GM19438 (cell line): ENCODE measurements at regions not wholly inside any gene's neighbourhood (a gene's known extent, or its start where the extent isn't known, plus 50 kb on each side); places are given as distances from the start of the nearest gene placed in this dataset.
"Not testable (repeated sequence)": the region's sequence is repeated elsewhere in the genome, so short reads cannot be mapped to it uniquely, and the experiment has no call there.

Source experiments
- ATAC-seq: cut with Tn5 transposase; IDR thresholded peaks from one replicate; pipeline ENCODE4 v1.9.1; 2021; ENCODE audit warnings: low read depth; ENCODE audit not compliant: unreplicated experiment

DNA sequence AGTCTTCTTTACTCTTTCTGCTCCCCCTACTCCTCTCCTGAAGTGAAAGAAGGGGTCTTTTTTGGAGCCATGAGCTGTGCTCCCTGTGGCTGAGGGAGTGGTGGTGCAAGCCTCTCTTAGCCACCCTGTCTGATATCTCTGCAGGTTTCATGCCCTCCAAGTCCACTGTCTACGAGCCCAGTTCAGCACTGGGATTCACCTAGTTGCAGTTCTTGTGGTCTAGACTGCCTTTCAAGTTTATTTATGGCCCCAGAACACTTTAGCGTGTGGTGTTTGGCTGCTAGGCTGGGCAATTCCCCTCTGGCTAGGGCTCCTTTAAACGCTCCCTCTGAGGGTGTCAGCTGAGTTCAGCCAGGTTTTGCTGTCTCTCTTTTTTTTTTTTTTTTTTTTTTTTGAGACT is 908.6 kb downstream of the TRHDE start:
- no peak for ATAC-seq

DNA sequence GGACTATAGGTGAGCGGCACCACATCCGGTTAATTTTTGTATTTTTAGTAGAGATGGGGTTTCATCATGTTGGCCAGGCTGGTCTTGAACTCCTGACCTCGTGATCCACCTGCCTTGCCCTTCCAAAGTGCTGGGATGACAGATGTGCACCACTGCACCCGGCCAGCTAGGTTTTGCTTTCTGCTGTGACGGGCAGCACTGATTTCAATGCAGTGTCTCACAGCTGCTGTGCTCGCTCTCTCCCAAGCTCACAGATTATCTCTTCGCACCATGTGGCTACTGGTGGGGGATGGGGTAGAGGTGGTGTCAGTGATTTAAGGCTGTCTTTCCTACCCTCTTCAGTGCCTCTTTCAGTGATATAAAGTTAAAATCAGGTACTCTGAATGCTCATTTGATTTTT is 909.1 kb downstream of the TRHDE start:
- ATAC-seq = no peak

DNA sequence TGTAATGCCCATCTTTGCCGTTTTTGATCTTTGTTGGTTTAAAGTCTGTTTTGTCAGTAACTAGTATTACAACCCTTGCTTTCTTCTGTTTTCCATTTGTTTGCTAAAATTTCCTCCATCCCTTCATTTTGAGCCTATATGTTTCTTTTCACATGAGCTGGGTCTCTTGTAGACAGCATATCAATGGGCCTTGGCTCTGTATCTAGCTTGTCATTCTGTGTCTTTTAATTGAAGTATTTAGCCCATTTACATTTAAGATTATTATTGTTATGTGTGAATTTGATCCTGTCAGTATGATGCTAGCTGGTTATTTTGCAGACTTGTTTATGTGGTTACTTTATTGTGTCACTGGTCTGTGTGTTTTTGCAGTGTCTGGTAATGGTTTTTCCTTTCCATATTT is 913.2 kb downstream of the TRHDE start:
- no peak for ATAC-seq

DNA sequence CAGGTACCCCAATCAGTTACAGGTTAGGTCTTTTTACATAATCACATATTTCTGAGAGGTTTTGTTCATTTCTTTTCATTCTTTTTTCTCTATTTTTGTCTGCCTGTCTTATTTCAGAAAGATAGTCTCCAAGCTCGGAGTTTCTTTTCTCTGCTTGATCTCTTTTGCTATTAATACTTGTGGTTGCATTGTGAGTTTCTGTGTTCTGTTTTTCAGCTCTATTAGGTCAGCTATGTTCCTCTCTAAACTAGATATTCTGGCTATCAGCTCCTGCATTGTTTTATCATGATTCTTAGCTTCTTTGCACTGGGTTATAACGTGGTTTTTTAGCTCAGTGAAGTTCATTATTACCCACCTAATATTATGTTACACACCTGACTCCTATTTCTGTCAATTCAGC is 914.1 kb downstream of the TRHDE start:
- no peak for ATAC-seq

DNA sequence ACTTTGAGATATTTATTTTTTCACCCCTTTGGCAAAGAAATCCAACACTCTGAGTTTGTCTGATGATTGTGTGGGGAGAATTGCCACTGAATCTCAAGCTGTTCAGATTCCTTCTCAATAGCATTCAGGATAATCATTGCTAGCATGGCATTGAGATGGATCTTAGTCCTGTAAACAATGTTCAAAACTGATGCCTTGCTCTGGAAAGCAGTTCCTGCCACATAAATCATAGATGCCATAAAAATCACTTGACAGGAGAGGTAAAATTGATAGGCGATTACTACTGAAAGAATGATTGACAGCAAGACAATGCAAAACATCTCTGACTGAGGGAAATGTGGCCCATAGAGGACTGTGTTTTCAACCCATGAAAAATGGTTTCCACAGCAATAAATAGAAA is 915.6 kb downstream of the TRHDE start:
- no peak for ATAC-seq

DNA sequence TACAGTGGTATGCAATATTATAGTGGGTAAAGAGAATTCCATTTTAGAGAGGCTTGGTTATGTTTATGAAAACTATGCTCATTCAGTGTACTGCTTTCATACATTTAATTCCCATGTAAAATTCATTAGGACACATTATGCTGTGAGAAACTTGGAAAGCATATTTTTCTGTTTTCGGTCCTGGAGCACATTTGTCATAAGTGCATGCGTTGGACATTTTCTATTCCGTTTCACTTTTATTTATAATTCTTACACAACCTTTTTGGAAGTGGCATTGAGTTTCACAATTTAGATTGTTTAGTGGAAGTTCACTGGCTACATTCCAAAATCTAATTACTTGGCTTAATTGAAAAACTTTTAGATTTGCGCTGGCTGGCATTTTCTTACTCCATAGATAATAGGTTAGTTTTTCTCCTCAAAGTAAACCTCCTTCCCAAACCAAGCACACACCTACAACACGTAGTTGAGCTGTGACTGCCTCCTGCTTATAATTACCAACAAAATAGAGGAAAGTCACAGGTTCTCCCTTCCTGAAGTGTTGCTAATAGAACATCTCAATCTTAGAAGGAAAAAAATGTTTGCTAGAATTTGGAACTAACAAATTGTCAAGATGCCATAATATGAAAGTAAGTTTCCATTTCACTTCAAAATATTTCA is 938.5 kb downstream of the TRHDE start:
- ATAC-seq = no peak

DNA sequence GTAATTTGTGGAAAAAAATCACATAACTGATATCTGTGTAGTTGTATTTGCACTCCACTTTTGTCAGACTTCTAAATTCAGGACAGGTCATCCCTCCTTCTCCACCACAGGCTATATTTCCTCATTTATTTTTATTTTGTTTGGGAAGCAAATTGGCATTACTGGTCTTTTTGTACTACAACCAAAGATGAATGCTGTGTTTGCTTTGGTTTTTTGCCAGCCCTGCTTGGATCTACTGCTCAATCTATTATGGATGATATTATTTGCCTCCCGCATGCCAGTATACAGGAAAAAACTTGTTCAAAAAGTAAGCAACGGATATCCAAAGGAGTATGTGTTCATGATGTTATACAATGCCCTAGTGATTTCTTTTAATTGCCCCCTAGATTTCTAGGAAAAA is 948.8 kb downstream of the TRHDE start:
- ATAC-seq = no peak

DNA sequence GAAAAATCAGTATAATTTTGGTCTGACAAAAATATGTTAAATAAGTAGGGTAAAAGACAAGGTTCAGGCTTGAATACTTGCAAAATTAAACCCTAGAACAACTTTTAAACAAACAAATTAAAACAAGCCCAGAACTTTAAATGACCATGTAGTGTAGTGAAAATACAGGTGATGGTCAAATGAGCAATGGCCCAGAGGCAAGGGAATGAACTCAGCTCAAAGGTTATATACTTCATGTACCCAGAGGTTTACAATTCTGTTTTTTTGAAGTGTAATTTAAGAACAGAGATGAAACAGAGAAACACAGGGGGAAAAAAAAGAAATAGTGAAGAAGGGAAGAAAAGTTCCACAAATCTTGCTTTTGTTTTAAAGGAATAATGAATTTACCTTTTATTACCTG is 949.2 kb downstream of the TRHDE start:
- no peak for ATAC-seq

DNA sequence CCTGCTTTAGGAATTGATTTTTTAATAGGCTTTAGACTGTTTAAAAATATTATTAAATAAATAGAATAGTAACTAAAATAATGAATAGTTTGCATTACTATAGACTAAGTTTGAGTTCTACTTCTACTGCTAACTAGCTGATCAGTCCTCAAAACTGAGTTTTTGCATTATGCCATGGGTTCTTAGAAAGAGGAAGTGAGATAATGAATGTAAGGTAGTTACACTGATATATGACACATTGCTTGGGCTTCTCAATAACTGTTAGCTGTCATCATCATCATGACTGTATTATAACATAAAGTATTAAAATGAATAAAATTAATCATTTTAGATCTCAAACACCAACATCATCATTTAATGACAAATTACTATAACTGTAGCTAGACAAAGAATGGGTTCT is 949.7 kb downstream of the TRHDE start:
- ATAC-seq = no peak

DNA sequence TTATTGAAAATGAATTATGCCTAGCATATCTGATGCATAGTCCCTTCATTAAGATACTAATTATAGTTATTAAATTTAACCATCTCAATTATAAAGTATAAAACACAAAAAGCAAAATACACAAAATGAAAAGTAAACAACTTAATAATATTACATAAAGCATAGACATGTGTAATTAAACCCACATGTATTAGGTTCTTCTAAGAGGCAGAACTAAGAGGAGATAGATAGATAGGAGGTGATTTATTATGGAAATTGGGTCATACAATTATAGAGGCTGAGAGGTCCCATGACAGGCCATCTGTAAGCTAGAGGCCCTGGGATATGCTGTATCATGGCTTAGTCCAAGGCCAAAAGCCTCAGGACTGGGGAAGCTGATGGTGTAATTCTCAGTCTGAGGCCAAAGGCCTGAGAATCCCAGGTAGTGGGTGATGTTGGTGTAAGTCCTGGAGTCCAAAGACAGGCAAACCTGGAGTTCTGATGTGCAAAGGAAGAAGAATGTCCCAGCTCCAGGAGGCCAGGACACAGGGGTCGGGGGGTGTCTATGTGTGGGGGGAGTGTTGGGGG is 953.3 kb downstream of the TRHDE start:
- no peak for ATAC-seq

DNA sequence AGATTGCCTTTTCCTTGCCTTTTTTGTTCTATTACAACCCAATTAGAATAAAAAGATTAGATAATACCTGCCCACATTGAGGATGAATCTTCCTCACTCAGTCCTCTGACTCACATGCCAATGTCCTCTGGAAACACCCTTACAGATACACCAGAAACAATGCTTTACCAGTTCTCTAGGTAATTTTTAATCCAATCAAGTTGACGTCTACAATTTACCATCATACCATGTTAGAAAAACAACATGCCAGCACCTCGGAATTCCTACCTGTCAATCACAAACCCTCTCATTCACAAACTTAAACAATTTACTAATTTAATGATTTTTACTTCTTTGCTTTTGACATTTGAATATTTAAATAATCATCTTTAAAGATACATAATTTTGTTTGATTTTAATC is 953.8 kb downstream of the TRHDE start:
- no peak for ATAC-seq

DNA sequence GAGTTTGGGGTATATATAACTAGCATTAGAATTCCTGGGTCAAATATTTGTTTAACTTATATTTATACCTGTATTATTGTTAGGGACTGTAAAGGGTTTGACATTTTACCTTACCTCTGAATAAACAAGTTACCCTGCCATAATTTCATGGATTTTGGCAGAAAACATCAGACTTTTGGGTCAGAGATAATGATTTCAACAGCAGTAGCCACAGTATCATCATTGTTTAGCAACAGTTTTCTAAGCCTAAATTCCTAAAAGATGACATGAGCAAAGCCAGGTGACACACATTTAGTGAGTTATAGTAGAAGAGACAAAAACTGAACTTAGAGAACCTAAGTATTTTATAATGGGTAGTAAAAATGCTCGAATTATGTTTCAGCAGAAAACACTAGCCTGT is 954.4 kb downstream of the TRHDE start:
- ATAC-seq = no peak

DNA sequence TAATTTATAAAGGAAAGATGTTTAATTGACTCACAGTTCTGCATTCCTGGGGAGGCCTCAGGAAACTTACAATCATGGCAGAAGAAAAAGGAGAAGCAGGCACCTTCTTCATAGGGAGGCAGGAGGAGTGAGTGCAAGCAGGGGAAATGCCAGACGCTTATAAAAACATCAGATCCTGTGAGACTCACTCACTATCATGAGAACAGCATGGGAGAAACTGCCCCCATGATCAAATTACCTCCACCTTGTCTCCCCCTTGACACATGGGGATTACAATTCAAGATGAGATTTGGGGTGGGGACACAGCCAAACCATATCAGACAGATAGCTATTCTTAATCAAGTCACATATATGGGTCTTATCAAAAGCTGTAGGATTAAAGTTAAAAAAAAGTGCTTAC is 956.7 kb downstream of the TRHDE start:
- not testable (repeated sequence) for ATAC-seq

DNA sequence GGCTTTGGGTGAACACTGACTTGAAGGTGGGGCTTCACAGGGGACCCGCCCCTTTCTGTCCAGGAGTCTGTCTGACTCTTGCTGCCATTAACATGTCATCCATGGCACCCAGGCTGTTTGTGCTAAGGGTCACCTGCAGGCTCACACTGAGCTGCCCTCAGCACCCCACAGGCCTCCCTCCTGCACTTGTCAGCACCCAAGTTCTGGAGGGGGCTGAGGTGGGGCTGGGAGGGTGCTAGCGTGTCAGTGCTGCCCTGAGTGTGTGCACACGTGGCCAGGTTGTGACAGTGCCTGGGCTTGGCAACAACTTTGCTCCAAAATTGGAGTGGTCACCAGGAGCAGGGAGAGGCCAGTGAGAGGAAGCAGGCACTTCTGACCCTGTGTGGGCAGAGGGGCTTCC is 963.2 kb downstream of the TRHDE start:
- ATAC-seq = no peak

DNA sequence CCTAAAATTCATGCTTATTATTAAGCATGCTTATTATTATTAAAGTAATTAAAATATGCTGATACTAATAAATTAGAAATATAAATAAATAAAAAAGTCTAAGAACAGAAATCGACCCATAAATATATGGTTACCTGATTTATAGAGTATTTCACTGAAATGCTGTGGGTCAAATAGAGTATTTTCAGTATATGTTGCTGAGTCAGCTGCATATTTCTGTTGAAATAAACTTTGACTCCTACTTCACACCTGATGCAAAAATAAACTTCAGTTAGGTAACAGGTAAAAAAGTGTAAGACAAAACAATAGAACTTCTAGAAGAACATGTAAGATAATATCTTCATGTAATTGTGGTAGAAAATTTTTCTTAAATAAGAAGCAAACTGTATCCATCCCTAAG is 967.9 kb downstream of the TRHDE start:
- no peak for ATAC-seq

DNA sequence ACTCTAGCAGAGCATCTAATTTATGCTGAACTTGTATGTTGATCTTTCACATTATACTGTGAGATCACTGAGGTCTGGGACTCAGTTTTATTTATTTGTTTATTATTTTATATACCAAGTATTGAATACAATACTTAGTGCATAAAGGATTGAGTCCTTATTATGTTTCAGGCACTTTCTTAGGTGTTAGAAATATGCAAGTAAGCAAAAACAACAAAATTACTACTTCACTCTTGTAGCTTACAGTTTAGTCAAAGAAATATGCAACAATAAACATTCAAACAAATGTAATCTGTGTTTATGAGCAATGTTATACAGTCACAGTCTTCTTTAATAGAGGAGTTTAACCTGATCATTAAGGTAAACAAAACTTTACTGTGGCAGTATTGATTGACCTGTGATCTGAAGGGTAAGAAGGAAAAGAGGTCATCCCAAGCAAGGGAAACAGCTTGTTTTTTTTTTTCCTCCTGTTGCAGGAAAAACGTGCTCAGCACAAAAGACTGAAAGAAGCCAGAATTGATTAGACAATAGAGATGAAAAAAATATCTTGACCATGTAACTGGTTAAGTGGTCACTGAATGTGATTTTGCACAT is 990.7 kb downstream of the TRHDE start:
- no peak for ATAC-seq

DNA sequence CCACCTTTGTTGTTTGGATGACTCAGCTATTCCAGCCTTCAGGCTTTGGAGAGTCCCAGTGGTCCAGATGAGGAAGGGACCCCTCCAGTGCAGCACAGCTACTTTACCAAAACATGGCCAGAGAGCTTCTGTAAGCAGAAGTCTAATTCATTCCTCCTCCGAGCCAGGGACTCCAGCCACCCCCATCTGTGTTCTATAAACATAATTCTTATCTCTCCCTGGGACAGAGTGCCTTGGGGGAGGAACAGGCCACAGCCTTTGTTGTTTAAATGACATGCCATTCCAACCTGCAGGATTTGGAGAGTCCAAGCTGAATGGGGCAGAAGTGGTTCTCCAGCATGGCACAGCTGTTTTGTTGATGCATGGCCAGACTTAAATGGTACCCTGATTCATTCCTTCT is 994.0 kb downstream of the TRHDE start:
- ATAC-seq = no peak

DNA sequence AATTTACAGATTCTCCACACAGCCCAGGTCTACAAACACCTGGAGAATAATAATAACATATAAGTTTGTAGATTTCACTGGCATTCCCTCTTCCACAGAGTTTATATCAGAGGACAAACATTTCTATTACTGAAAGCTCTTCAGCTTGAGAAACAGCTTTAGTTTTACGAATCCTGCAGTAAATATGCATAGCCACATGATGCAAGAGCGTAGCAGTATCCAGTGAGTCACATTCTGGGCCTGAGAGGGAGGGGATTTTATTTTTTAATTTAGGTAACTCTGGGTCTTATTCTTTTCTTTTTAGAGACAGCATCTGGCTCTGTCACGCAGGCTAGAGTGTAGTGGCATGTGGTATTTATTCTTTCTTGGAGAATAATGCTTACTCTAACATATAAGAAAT is 1002.8 kb downstream of the TRHDE start:
- ATAC-seq = no peak

DNA sequence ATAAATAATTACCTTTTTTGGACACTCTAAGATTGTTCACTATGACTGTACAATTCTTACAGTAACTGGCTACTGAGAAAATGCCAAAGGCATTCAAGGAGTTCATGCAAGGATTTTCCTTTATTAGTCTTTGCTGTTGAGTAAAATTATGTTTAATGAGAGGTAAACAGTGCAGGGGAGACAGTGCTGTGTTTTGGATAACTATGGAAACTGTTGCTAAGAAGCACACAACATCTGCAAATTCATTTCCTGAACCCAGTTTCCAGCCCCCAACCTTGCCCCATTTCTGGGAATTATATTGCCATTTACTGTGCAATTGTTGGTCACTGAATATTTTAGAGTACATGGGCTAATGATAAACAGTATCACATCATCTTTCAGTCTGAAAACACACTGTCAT is 1005.8 kb downstream of the TRHDE start:
- no peak for ATAC-seq

DNA sequence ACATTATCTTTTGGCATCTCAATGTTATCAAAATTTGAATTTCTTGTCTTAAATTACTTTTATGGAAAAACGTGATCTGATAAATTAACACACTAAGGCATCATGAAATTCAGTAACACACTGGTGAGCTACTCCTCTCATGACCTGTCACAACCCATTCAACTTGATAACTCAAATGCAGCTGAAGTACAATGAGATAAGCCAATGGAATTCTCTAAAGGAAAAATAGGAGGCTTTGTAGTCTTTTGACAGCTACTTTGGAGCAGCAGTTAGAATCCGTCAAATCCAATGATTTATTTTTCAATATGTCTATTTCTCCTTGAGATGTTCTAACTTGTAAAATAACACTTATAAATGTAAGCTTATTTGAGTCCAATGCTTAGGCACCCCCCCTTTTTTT is 1029.4 kb downstream of the TRHDE start:
- no peak for ATAC-seq

DNA sequence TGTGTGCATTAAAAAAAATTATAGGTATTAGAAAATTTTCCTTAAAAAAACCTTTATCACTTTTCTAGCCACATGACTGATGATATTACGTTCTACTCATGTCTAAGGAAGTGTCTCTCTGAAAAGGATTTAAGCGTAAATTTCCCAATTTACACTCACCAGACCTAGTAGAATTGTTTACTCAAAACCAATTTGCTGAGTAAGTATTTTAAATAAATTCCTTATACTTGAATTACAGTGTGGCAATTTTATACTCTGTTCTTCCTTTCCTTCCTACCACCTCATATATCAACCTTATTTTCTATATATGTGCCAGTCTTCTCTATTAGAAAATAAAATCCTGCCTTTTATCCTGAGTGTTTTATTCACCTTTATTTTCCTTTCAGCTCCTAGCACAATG is 1035.1 kb downstream of the TRHDE start:
- no peak for ATAC-seq

DNA sequence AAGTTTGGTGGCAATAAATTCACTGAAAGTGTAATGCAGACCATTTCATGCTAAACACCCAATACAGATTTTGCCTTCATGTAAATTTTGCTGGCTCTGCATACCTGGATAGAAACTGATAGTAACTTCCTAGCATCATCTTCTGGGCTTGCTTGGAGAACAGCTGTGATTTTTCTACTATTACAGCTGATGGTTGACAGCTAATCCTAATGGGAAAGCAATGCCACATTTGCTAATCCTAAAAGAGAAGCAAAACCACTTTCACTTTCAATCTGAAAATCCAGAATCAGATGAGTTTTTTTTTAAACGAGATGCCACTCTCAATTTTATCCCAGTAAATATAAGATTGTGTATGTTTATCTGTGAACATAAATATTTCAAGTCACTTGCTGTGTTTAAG is 1035.9 kb downstream of the TRHDE start:
- ATAC-seq = no peak

DNA sequence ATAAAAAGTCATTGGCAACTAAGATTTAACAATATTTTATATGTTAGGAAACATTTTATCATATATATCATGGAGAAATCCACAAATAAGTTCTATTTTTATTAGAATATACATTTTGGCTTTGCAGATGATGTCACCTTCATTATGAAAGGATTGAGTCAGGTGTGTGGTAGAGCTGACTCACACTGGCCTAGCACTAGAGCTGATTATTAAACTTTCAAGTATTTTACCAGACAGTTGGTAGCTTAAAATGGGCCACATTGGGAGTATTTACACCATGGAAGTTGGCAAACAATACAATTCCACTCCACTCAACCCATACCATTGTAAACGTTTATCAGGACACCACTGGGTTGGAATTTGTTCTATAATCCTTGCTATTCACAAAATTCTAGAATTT is 1036.6 kb downstream of the TRHDE start:
- no peak for ATAC-seq
